ENCODE measurements at regions not wholly inside any gene's neighbourhood (a gene's known extent, or its start where the extent isn't known, plus 50 kb on each side); places are given as distances from the start of the nearest gene placed in this dataset.

DNA sequence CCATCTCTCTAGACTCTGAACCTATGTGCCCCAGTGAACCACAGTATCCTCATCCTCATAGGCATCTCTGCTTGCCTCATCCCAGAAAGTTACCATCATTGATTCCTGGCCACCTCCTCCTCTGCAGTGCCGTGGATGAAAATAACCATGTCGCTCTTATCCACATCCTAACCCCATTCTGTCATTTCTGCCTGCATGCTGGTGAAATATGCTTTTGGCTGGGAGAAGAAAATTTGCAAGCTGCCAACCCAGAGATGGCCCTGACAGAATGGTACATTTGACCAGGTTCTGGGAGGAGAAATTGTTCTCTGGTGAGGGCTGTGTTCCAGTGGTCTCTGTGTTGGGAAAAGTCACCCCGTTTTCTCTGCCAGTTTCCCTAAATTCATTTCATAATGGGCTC, 149.7 kb downstream of the NMUR2 start:
- H3K36me3 ChIP-seq (ENCODE audit: low read depth, missing control alignments) = no peaks in the 10 kb centered on the region
- no peak overlapping the region for H3K27ac ChIP-seq
- H3K9me3 ChIP-seq = no peaks in the 10 kb centered on the region
- H3K4me1 ChIP-seq = no peaks in the 10 kb centered on the region
- intact Hi-C loops (cut with DNase I; ENCODE audit: low total_unique reads) = no loop called here
- H3K27me3 ChIP-seq = no peaks in the 10 kb centered on the region
- no peak for TF ChIP-seq POLR2A (IDR thresholded peaks at IDR 0.05)
- TF ChIP-seq, protein P1, sequence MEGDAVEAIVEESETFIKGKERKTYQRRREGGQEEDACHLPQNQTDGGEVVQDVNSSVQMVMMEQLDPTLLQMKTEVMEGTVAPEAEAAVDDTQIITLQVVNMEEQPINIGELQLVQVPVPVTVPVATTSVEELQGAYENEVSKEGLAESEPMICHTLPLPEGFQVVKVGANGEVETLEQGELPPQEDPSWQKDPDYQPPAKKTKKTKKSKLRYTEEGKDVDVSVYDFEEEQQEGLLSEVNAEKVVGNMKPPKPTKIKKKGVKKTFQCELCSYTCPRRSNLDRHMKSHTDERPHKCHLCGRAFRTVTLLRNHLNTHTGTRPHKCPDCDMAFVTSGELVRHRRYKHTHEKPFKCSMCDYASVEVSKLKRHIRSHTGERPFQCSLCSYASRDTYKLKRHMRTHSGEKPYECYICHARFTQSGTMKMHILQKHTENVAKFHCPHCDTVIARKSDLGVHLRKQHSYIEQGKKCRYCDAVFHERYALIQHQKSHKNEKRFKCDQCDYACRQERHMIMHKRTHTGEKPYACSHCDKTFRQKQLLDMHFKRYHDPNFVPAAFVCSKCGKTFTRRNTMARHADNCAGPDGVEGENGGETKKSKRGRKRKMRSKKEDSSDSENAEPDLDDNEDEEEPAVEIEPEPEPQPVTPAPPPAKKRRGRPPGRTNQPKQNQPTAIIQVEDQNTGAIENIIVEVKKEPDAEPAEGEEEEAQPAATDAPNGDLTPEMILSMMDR (IDR thresholded peaks at IDR 0.05) = no peak
- no peak overlapping the region for H3K4me3 ChIP-seq
- 73 to 83% methylated on average over 3 of the region's 3 CpGs for WGBS, 2 donors
- DNase-seq = no peak

DNA sequence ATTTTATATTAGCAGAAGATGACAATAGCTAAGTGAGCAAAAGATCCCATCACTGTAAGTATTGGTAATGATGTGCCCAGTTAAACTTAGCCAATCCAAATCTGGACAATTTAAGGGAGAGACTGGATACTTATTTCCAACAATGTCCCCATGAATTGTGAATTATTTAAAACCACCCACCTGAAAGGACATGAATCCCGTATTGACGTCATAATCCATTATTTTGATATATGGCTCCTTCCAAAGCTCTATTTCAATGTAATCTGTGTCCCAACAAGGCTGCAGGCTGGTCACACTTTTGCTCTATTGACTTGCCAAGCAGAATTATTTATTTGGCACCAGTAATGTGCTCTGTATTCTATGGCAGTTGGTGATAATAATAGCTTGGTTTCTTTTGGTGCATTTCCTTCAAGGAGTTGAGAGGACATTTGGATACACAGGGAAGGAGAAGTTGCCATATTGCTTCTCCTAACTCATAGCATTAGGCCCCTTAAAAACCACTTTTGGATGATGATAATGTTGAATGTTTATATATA, 157.2 kb downstream of the NMUR2 start:
- intact Hi-C loops (cut with DNase I; ENCODE audit: low total_unique reads) = no loop called here
- Histone ChIP-seq H3K9me3 (no peaks in the 10 kb centered on the region), H3K36me3 (ENCODE audit: low read depth, missing control alignments) (no peaks in the 10 kb centered on the region), H3K4me1 (no peaks in the 10 kb centered on the region), H3K27ac (no peak overlapping the region), H3K4me3 (no peak overlapping the region), H3K27me3 (no peaks in the 10 kb centered on the region)
- no peak for DNase-seq
- WGBS, 2 donors = 81 to 92% methylated on average over 2 of the region's 2 CpGs
- TF ChIP-seq, protein P1 (IDR thresholded peaks at IDR 0.05) = no peak
- no peak for TF ChIP-seq POLR2A (IDR thresholded peaks at IDR 0.05)

GRCh38 chr5:152246401-152246800, 158.7 kb downstream of the NMUR2 start:
- intact Hi-C loops (cut with DNase I; ENCODE audit: low total_unique reads) = no loop called here
- Histone ChIP-seq H3K27me3 (no peaks in the 10 kb centered on the region), H3K36me3 (ENCODE audit: low read depth, missing control alignments) (no peaks in the 10 kb centered on the region), H3K4me3 (no peak overlapping the region), H3K4me1 (no peaks in the 10 kb centered on the region), H3K9me3 (no peaks in the 10 kb centered on the region), H3K27ac (no peak overlapping the region)
- TF ChIP-seq, protein P1 (IDR thresholded peaks at IDR 0.05) = no peak
- TF ChIP-seq POLR2A (IDR thresholded peaks at IDR 0.05) = no peak
- peak; percentile 26 for DNase-seq
- 19 to 26% methylated on average over 5 of the region's 5 CpGs for whole genome bisulfite sequencing, 2 donors

GRCh38 chr5:152237531-152237930, 167.5 kb downstream of the NMUR2 start:
- Histone ChIP-seq H3K9me3 (no peaks in the 10 kb centered on the region), H3K27ac (no peak overlapping the region), H3K36me3 (ENCODE audit: low read depth, missing control alignments) (no peaks in the 10 kb centered on the region), H3K4me1 (no peaks in the 10 kb centered on the region), H3K4me3 (no peak overlapping the region), H3K27me3 (no peaks in the 10 kb centered on the region)
- intact Hi-C loops (cut with DNase I; ENCODE audit: low total_unique reads) = no loop called here
- TF ChIP-seq POLR2A (IDR thresholded peaks at IDR 0.05) = no peak
- TF ChIP-seq, protein P1 (IDR thresholded peaks at IDR 0.05) = no peak
- 83 to 85% methylated on average over 2 of the region's 2 CpGs for WGBS, 2 donors
- DNase-seq = no peak

GRCh38 chr5:152226191-152226590, 178.9 kb downstream of the NMUR2 start:
- Histone ChIP-seq H3K27me3 (no peaks in the 10 kb centered on the region), H3K9me3 (no peaks in the 10 kb centered on the region), H3K27ac (no peak overlapping the region), H3K36me3 (ENCODE audit: low read depth, missing control alignments) (no peaks in the 10 kb centered on the region), H3K4me1 (no peaks in the 10 kb centered on the region), H3K4me3 (no peak overlapping the region)
- intact Hi-C loops (cut with DNase I; ENCODE audit: low total_unique reads) = no loop called here
- WGBS, 2 donors = 82% methylated on average over 7 of the region's 7 CpGs
- no peak for TF ChIP-seq POLR2A (IDR thresholded peaks at IDR 0.05)
- TF ChIP-seq, protein P1 (IDR thresholded peaks at IDR 0.05) = no peak
- DNase-seq = no peak

Data from testis (tissue), 2 donors.